Heart left ventricle (tissue), 16 donors: ENCODE measurements at regions not wholly inside any gene's neighbourhood (a gene's known extent, or its start where the extent isn't known, plus 50 kb on each side); places are given as distances from the start of the nearest gene placed in this dataset.

Experiments used
- ATAC-seq, 4 donors: fragments of 200-7000 bp; cut with Tn5 transposase; one replicate each; pipeline ENCODE4 v1.9.1; 2020 to 2022; ENCODE audit warnings: moderate library complexity in 4 of 4, mild to moderate bottlenecking in 3 of 4, moderate number of reproducible peaks in 1 of 4
- DNase-seq, 5 donors: peaks; one replicate each; pipeline ENCODE4 v3.0.0-alpha.2; 2020
- H3K27ac ChIP-seq, 12 donors: fragments of 200-600 bp; sonication (generic) in 4 of 12; one replicate each; pipeline versions ENCODE4 v1.5.0 to v1.8.0; 2016 to 2022; ENCODE audit warnings: mild to moderate bottlenecking in 2 of 12
- H3K27me3 ChIP-seq, 9 donors: fragments of 200-600 bp; sonication (generic) in 2 of 9; one replicate each; pipeline versions ENCODE4 v1.5.1 to v1.8.0; 2016 to 2022; ENCODE audit warnings: mild to moderate bottlenecking in 3 of 9
- H3K36me3 ChIP-seq, 9 donors: fragments of 200-600 bp; sonication (generic) in 2 of 9; one replicate each; pipeline versions ENCODE4 v1.5.0 to v1.8.0; 2018 to 2022; ENCODE audit warnings: mild to moderate bottlenecking in 2 of 9
- H3K4me1 ChIP-seq, 12 donors: fragments of 200-600 bp; sonication (generic) in 4 of 12; one replicate each; pipeline versions ENCODE4 v1.5.0 to v1.8.0; 2016 to 2022; ENCODE audit warnings: mild to moderate bottlenecking in 3 of 12
- H3K4me3 ChIP-seq, 12 donors: fragments of 200-600 bp; sonication (generic) in 4 of 12; one replicate each; pipeline versions ENCODE4 v1.5.0 to v1.8.0; 2017 to 2022; ENCODE audit warnings: mild to moderate bottlenecking in 9 of 12, moderate library complexity in 4 of 12
- H3K9me3 ChIP-seq, 12 donors: fragments of 200-600 bp; sonication (generic) in 4 of 12; one replicate each; pipeline versions ENCODE4 v1.5.0 to v1.8.0; 2016 to 2022; ENCODE audit warnings: mild to moderate bottlenecking in 1 of 12
- POLR2A ChIP-seq, 2 donors: fragments of 450-650 bp; IDR thresholded peaks; one replicate each; pipeline ENCODE4 v1.6.1; 2017; ENCODE audit warnings: antibody characterized with exemption in 2 of 2, mild to moderate bottlenecking in 2 of 2, moderate library complexity in 2 of 2
- WGBS, 4 donors: extraction: QIAGEN DNeasy Blood & Tissue Kit in 2 of 4; methylation state at CpG; one replicate each; pipeline versions ENCODE4 v1.1.5 to v1.1.7; 2013 to 2018; 5-methylcytosine and 5-hydroxymethylcytosine counted together
- intact Hi-C, 10 donors: fragments of 100-400 bp; cut with DNase I; formaldehyde crosslinking; loops; one replicate each; pipeline versions ENCODE4 v1.11.1 to v1.14.2; 2022
- TF ChIP-seq, protein P1 (sequence below), 12 donors: fragments of 200-600 bp; sonication (generic) in 4 of 12; IDR thresholded peaks; one replicate each; pipeline versions ENCODE4 v1.5.0 to v1.8.0; 2018 to 2022; ENCODE audit warnings: antibody characterized with exemption in 12 of 12, mild to moderate bottlenecking in 5 of 12
- donor health status: ischemic (EF 13 %, LVEDD 7.1; RV severe dilation, severe dysfunction).
- donor health status: healthy with polysubstance abuse.
- donor health status: DM: no; HTN: yes; CAD: no.
- donor health status: DM: no; HTN: no; CAD: no.
- donor health status: ischemic (EF 25% LVEDD 6.9; RV normal size, moderate dysfunction).
- donor health status: ischemic (EF 25% LVEDD 5.7; RV mildly dilated, moderate dysfunction).
- donor health status: healthy.
- donor health status: DM: yes; HTN: yes; CAD: no.
- donor health status: ischemic (EF 35%, LVEDD 5.7; RV mildly dilated, moderate dysfunction).
- donor health status: nonischemic (EF 11% LVEDD 7.7; RV severe dilation, severe dysfunction).
- donor health status: DM: yes; HTN: yes; CAD: no.
- donor health status: PGD.
- donor health status: ischemic (EF 29% LVEDD 5.4; RV normal size, mild dysfunction).
- donor health status: nonischemic (EF 23%, LVEDD 6.1; RV moderate dilation, normal function).

- Histone ChIP-seq H3K27me3 (no peaks in the 10 kb centered on the region), H3K4me1 (no peaks in the 10 kb centered on the region), H3K4me3 (no peak overlapping the region), H3K27ac (no peak overlapping the region), H3K36me3 (no peaks in the 10 kb centered on the region), H3K9me3 (peaks cover 0 to 8% (median 0%) of the 10 kb centered on the region in 12 donors)
- intact Hi-C loops = no loop called here
- DNase-seq (peak in 2 of 5 donors; percentile 18 to 53), ATAC-seq (no peak)
- 75 to 94% (median 87%) methylated on average over 2 to 8 of the region's 8 CpGs for WGBS, 4 donors
- TF ChIP-seq, protein P1, sequence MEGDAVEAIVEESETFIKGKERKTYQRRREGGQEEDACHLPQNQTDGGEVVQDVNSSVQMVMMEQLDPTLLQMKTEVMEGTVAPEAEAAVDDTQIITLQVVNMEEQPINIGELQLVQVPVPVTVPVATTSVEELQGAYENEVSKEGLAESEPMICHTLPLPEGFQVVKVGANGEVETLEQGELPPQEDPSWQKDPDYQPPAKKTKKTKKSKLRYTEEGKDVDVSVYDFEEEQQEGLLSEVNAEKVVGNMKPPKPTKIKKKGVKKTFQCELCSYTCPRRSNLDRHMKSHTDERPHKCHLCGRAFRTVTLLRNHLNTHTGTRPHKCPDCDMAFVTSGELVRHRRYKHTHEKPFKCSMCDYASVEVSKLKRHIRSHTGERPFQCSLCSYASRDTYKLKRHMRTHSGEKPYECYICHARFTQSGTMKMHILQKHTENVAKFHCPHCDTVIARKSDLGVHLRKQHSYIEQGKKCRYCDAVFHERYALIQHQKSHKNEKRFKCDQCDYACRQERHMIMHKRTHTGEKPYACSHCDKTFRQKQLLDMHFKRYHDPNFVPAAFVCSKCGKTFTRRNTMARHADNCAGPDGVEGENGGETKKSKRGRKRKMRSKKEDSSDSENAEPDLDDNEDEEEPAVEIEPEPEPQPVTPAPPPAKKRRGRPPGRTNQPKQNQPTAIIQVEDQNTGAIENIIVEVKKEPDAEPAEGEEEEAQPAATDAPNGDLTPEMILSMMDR (IDR thresholded peaks at IDR 0.05) = no peak
- TF ChIP-seq POLR2A (IDR thresholded peaks at IDR 0.05) = no peak
Measured at GRCh38 chr14:104309657-104310369, 171.4 kb downstream of the KIF26A start.

DNA sequence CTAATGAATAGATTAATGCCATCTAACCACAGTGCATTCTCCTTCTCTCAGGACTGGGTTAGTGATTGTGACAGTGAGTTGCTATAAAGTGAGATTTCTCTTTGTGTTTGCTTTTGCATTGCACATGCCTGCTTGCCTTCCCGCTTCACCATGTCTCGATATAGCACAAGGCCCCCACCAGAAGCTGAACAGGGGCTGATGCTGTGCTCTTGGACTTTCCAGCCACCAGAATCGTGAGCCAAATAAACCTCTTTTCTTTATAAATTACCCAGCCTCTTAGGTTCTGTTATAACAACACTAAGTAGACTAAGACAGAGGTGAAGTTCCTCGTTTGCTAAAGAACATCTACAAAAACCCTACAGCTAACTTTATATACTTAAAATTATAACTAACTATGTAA is 173.0 kb downstream of the KIF26A start:
- DNase-seq (no peak), ATAC-seq (no peak)
- Histone ChIP-seq H3K9me3 (peaks cover 0 to 8% (median 0%) of the 10 kb centered on the region in 12 donors), H3K27ac (no peak overlapping the region), H3K4me1 (peaks cover 0 to 4% (median 0%) of the 10 kb centered on the region in 12 donors), H3K36me3 (no peaks in the 10 kb centered on the region), H3K4me3 (no peak overlapping the region), H3K27me3 (no peaks in the 10 kb centered on the region)
- no peak for TF ChIP-seq POLR2A (IDR thresholded peaks at IDR 0.05)
- TF ChIP-seq, protein P1 (IDR thresholded peaks at IDR 0.05) = no peak
- intact Hi-C loops = no loop called here
- 67 to 81% (median 70%) methylated on average over 4 of the region's 4 CpGs for WGBS, 4 donors

GRCh38 chr14:104313674-104314073 is 175.3 kb downstream of the KIF26A start:
- peaks cover 0 to 9% (median 0%) of the 10 kb centered on the region in 12 donors for H3K4me1 ChIP-seq
- DNase-seq (no peak), ATAC-seq (no peak)
- no peak overlapping the region for H3K27ac ChIP-seq
- H3K27me3 ChIP-seq = no peaks in the 10 kb centered on the region
- 82 to 87% (median 86%) methylated on average over 4 of the region's 4 CpGs for whole genome bisulfite sequencing, 4 donors
- H3K36me3 ChIP-seq = no peaks in the 10 kb centered on the region
- TF ChIP-seq, protein P1 (IDR thresholded peaks at IDR 0.05) = no peak
- TF ChIP-seq POLR2A (IDR thresholded peaks at IDR 0.05) = no peak
- intact Hi-C loops = no loop called here
- no peak overlapping the region for H3K4me3 ChIP-seq
- peaks cover 0 to 8% (median 0%) of the 10 kb centered on the region in 12 donors for H3K9me3 ChIP-seq

DNA sequence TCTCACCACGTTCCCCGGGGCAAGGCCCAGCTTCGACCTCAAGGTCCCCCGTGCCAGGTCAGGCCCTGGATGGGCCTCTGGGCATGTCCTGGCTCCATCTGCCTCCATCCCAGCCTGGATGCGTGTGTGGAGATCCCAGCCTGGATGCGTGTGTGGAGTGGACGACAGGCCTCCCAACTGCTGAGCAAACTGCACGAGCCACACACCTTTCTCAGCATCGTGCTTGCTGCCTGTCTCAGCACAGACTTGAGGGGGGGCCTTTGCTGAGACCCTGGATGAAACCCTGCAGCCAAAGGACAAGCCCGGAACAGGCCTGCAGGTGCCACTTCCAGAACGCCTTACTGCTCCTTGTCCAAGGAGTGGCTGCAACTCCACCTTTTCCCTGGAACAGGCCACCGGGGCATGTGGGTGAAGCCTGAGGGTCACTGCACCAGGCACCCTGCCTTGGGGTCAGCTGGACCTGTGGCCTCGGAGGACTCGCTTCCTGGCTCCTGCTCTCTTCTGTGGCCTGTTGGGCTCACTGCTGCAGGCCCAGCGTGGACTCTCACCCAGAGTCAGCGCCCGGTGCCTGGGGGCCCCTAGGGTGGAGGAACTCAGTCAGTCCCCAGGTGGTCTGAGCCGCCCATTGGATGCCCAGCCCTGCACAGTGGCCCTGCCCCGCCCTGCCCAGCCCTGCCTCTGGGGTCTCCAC is 176.0 kb downstream of the KIF26A start:
- TF ChIP-seq, protein P1 (IDR thresholded peaks at IDR 0.05) = no peak
- TF ChIP-seq POLR2A (IDR thresholded peaks at IDR 0.05) = no peak
- Histone ChIP-seq H3K4me3 (no peak overlapping the region), H3K4me1 (peaks cover 0 to 14% (median 0%) of the 10 kb centered on the region in 12 donors), H3K27ac (no peak overlapping the region), H3K9me3 (peaks cover 0 to 8% (median 0%) of the 10 kb centered on the region in 12 donors), H3K27me3 (no peaks in the 10 kb centered on the region), H3K36me3 (no peaks in the 10 kb centered on the region)
- ATAC-seq = no peak
- 82 to 89% (median 87%) methylated on average over 10 to 19 of the region's 19 CpGs for WGBS, 4 donors
- intact Hi-C loops = no loop called here
- peak in 1 of 5 donors; percentile 2 for DNase-seq
